ENCODE measurements at regions not wholly inside any gene's neighbourhood (a gene's known extent, or its start where the extent isn't known, plus 50 kb on each side); places are given as distances from the start of the nearest gene placed in this dataset.

- WGBS (ENCODE audit: insufficient coverage): no CpG with 5 or more reads among the region's 6 CpGs
- H3K4me3 Mint-ChIP-seq: no peak overlapping the region
- ChIA-PET POLR2A (no interaction called here), CTCF (no interaction called here)
- H3K27me3 Mint-ChIP-seq: no peaks in the 10 kb centered on the region
- Histone ChIP-seq H3K27ac (ENCODE audit: low read length in 2 of 2) (no peak overlapping the region), H3K9me3 (ENCODE audit: control extremely low read depth in 1 of 3, control insufficient read depth in 2 of 3, insufficient read depth in 1 of 3, low read length in 2 of 3) (no peaks in the 10 kb centered on the region), H3K4me3 (ENCODE audit: control extremely low read depth in 1 of 5, extremely low read depth in 1 of 5, insufficient read depth in 1 of 5, low read depth in 2 of 5, low read length in 4 of 5) (no peak overlapping the region), H3K9ac (ENCODE audit: low read length) (no peak overlapping the region), H3K36me3 (replicated peaks in 1 of 2; ENCODE audit: control extremely low read depth in 1 of 2, control insufficient read depth in 1 of 2, extremely low read depth in 1 of 2, insufficient read depth in 2 of 2, low read length in 1 of 2) (no peaks in the 10 kb centered on the region), H3K79me2 (ENCODE audit: control insufficient read depth, insufficient read depth, low read length) (no peaks in the 10 kb centered on the region), H3K4me2 (replicated peaks; ENCODE audit: low read depth, low read length, poor library complexity, severe bottlenecking) (no peak overlapping the region), H3K4me1 (ENCODE audit: control insufficient read depth in 2 of 2, insufficient read depth in 2 of 2, low read length in 2 of 2) (no peaks in the 10 kb centered on the region), H2AFZ (ENCODE audit: insufficient read depth, low read depth, low read length, poor library complexity, severe bottlenecking) (no peak overlapping the region), H3K27me3 (replicated peaks in 1 of 4; ENCODE audit: control extremely low read depth in 1 of 4, control insufficient read depth in 3 of 4, insufficient read depth in 4 of 4, low read length in 3 of 4) (no peaks in the 10 kb centered on the region), H4K20me1 (ENCODE audit: control insufficient read depth, insufficient read depth, low read length, poor library complexity, severe bottlenecking) (no peaks in the 10 kb centered on the region)
- H3K27ac Mint-ChIP-seq: no peak overlapping the region
- ATAC-seq (ENCODE audit: low read depth): no peak
- TF ChIP-seq EZH2 (IDR thresholded peaks at IDR 0.05; ENCODE audit: borderline replicate concordance, insufficient read depth, low read depth, low read length, poor library complexity, severe bottlenecking) (no peak), CTCF (IDR thresholded peaks at IDR 0.05) (no peak)
- no peaks in the 10 kb centered on the region for H3K9me3 Mint-ChIP-seq (ENCODE audit: insufficient read depth)
- no peak for DNase-seq
- intact Hi-C loops (cut with micrococcal nuclease): no loop called here
- no peaks in the 10 kb centered on the region for H3K4me1 Mint-ChIP-seq
Observed at GRCh38 chrX:7286168-7286837, 138.3 kb upstream of the PUDP start.

GRCh38 chrX:7285765-7286164, 137.8 kb upstream of the PUDP start:
- H3K4me2 ChIP-seq (replicated peaks; ENCODE audit: low read depth, low read length, poor library complexity, severe bottlenecking): no peak overlapping the region
- no peaks in the 10 kb centered on the region for H3K9me3 Mint-ChIP-seq (ENCODE audit: insufficient read depth)
- TF ChIP-seq CTCF (IDR thresholded peaks at IDR 0.05): no peak
- no peak for TF ChIP-seq EZH2 (IDR thresholded peaks at IDR 0.05; ENCODE audit: borderline replicate concordance, insufficient read depth, low read depth, low read length, poor library complexity, severe bottlenecking)

More at GRCh38 chrX:7285765-7286164, 137.8 kb upstream of the PUDP start:
- H3K27me3 ChIP-seq (replicated peaks in 1 of 4; ENCODE audit: control extremely low read depth in 1 of 4, control insufficient read depth in 3 of 4, insufficient read depth in 4 of 4, low read length in 3 of 4): no peaks in the 10 kb centered on the region
- no peaks in the 10 kb centered on the region for H3K79me2 ChIP-seq (ENCODE audit: control insufficient read depth, insufficient read depth, low read length)
- H4K20me1 ChIP-seq (ENCODE audit: control insufficient read depth, insufficient read depth, low read length, poor library complexity, severe bottlenecking): no peaks in the 10 kb centered on the region
- H3K27ac ChIP-seq (ENCODE audit: low read length in 2 of 2): no peak overlapping the region
- no peak overlapping the region for H3K4me3 ChIP-seq (ENCODE audit: control extremely low read depth in 1 of 5, extremely low read depth in 1 of 5, insufficient read depth in 1 of 5, low read depth in 2 of 5, low read length in 4 of 5)
- H2AFZ ChIP-seq (ENCODE audit: insufficient read depth, low read depth, low read length, poor library complexity, severe bottlenecking): no peak overlapping the region
- ATAC-seq (ENCODE audit: low read depth) (no peak), DNase-seq (no peak)
- no CpG with 5 or more reads among the region's 2 CpGs for WGBS (ENCODE audit: insufficient coverage)
- no peak overlapping the region for H3K9ac ChIP-seq (ENCODE audit: low read length)
- no peaks in the 10 kb centered on the region for H3K36me3 ChIP-seq (replicated peaks in 1 of 2; ENCODE audit: control extremely low read depth in 1 of 2, control insufficient read depth in 1 of 2, extremely low read depth in 1 of 2, insufficient read depth in 2 of 2, low read length in 1 of 2)
- H3K9me3 ChIP-seq (ENCODE audit: control extremely low read depth in 1 of 3, control insufficient read depth in 2 of 3, insufficient read depth in 1 of 3, low read length in 2 of 3): no peaks in the 10 kb centered on the region
- no peaks in the 10 kb centered on the region for H3K4me1 ChIP-seq (ENCODE audit: control insufficient read depth in 2 of 2, insufficient read depth in 2 of 2, low read length in 2 of 2)
- intact Hi-C loops (cut with micrococcal nuclease): no loop called here
- Mint-ChIP-seq H3K27me3 (no peaks in the 10 kb centered on the region), H3K27ac (no peak overlapping the region), H3K4me1 (no peaks in the 10 kb centered on the region), H3K4me3 (no peak overlapping the region)
- POLR2A ChIA-PET: no interaction called here
- CTCF ChIA-PET: no interaction called here

Measured in B cell (primary cell).